Peyer's patch (tissue), 4 donors: ENCODE measurements at regions not wholly inside any gene's neighbourhood (a gene's known extent, or its start where the extent isn't known, plus 50 kb on each side); places are given as distances from the start of the nearest gene placed in this dataset.

ENCODE experiments used
- DNase-seq, 3 donors: peaks; one replicate each; pipeline ENCODE4 v3.0.0-alpha.2; 2017 to 2019
- H3K27ac ChIP-seq, 4 donors: fragments of 200-600 bp; sonication (generic); one replicate each; pipeline ENCODE4 v1.5.1; 2016 to 2019
- H3K27me3 ChIP-seq, 2 donors: fragments of 200-600 bp; sonication (generic); one replicate each; pipeline ENCODE4 v1.5.1; 2019
- H3K36me3 ChIP-seq, 3 donors: fragments of 200-600 bp; sonication (generic); one replicate each; pipeline ENCODE4 v1.5.1; 2016 to 2019
- H3K4me1 ChIP-seq, 4 donors: fragments of 200-600 bp; sonication (generic); one replicate each; pipeline ENCODE4 v1.5.1; 2016 to 2019
- H3K4me3 ChIP-seq, 4 donors: fragments of 200-600 bp; sonication (generic); 1 replicate in 3 of 4; 2 replicates in 1 of 4; pipeline ENCODE4 v1.5.1; 2016 to 2019; ENCODE audit warnings: mild to moderate bottlenecking in 1 of 4
- H3K9me3 ChIP-seq, 4 donors: fragments of 200-600 bp; sonication (generic); one replicate each; pipeline ENCODE4 v1.5.1; 2016 to 2019; ENCODE audit warnings: mild to moderate bottlenecking in 1 of 4
- POLR2A ChIP-seq, 2 donors: fragments of 450-650 bp; IDR thresholded peaks; one replicate each; pipeline ENCODE4 v1.5.1; 2017; ENCODE audit warnings: antibody characterized with exemption in 2 of 2, mild to moderate bottlenecking in 2 of 2, moderate library complexity in 2 of 2
- TF ChIP-seq, protein P1 (sequence below), 6 experiments: fragments of 450-650 bp in 4 of 6; fragments of 200-600 bp in 2 of 6; sonication (generic) in 1 of 6; IDR thresholded peaks; one replicate each; pipeline ENCODE4 v1.5.1; 2017 to 2019; ENCODE audit warnings: antibody characterized with exemption in 6 of 6, mild to moderate bottlenecking in 3 of 6, moderate library complexity in 1 of 6

DNA sequence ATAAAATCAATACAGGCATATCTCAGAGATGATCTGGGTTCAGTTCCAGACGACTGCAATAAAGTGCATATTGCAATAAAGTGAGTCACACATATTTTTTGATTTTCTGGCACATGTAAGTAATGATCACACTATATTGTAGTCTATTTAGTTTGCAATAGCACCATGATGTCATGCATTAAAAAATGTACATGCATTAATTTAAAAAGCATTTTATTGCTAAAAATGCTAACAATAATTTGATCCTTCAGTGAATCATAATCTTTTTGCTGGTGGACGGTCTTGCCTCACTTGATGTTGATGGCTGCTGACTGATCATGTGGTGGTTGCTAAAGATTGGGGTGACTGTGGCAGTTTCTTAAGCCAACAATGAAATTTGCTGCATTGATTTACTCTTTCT lies 511.1 kb downstream of the OTOL1 start:
- Histone ChIP-seq H3K4me3 (no peak overlapping the region), H3K4me1 (no peaks in the 10 kb centered on the region), H3K36me3 (no peaks in the 10 kb centered on the region), H3K27ac (no peak overlapping the region), H3K9me3 (no peaks in the 10 kb centered on the region), H3K27me3 (no peaks in the 10 kb centered on the region)
- no peak for DNase-seq
- TF ChIP-seq, protein P1, sequence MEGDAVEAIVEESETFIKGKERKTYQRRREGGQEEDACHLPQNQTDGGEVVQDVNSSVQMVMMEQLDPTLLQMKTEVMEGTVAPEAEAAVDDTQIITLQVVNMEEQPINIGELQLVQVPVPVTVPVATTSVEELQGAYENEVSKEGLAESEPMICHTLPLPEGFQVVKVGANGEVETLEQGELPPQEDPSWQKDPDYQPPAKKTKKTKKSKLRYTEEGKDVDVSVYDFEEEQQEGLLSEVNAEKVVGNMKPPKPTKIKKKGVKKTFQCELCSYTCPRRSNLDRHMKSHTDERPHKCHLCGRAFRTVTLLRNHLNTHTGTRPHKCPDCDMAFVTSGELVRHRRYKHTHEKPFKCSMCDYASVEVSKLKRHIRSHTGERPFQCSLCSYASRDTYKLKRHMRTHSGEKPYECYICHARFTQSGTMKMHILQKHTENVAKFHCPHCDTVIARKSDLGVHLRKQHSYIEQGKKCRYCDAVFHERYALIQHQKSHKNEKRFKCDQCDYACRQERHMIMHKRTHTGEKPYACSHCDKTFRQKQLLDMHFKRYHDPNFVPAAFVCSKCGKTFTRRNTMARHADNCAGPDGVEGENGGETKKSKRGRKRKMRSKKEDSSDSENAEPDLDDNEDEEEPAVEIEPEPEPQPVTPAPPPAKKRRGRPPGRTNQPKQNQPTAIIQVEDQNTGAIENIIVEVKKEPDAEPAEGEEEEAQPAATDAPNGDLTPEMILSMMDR (IDR thresholded peaks at IDR 0.05): no peak
- no peak for TF ChIP-seq POLR2A (IDR thresholded peaks at IDR 0.05)

DNA sequence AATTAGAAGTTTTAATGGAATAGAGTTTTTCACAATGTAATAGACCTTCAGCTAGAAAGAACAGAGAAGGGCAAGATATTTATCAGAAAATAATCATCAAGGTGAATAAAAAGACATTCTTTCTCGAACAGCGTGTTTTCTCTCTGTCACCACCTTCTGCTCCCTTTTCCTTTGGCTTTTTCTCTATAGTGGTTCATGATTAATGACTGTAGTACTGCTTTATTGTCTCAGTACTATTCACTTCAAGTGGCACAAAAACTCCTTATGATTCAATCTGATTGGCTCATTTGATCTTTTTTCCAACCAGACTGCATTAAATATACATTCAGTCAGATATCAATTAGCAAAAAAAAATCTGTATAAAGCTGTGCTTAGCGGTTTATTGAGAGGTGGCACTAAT lies 516.0 kb downstream of the OTOL1 start:
- no peak for DNase-seq
- no peak for TF ChIP-seq POLR2A (IDR thresholded peaks at IDR 0.05)
- TF ChIP-seq, protein P1 (IDR thresholded peaks at IDR 0.05): no peak
- no peaks in the 10 kb centered on the region for H3K27me3 ChIP-seq
- no peak overlapping the region for H3K4me3 ChIP-seq
- no peaks in the 10 kb centered on the region for H3K36me3 ChIP-seq
- no peak overlapping the region for H3K27ac ChIP-seq
- no peaks in the 10 kb centered on the region for H3K4me1 ChIP-seq
- no peaks in the 10 kb centered on the region for H3K9me3 ChIP-seq

DNA sequence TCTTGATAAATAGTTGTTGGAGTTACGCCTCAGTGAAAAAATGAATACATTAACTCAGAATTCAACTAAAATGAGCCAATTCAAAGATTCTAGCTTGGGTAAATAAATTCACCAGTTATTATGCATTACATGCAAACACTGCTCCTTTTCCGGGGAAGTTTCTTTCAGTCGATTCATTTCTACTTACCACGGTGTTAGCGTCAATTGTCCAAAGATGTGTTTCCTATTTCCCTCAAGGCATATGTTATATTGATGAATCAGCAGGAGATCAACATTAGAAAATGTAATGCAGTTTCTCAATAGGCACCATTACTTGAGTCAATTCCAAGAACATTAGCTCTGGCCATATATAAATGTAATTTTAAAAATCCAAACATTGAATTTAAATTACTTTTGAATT lies 517.7 kb downstream of the OTOL1 start:
- Histone ChIP-seq H3K27me3 (no peaks in the 10 kb centered on the region), H3K4me3 (no peak overlapping the region), H3K4me1 (no peaks in the 10 kb centered on the region), H3K9me3 (no peaks in the 10 kb centered on the region), H3K27ac (no peak overlapping the region), H3K36me3 (no peaks in the 10 kb centered on the region)
- no peak for DNase-seq
- TF ChIP-seq, protein P1 (IDR thresholded peaks at IDR 0.05): no peak
- TF ChIP-seq POLR2A (IDR thresholded peaks at IDR 0.05): no peak

DNA sequence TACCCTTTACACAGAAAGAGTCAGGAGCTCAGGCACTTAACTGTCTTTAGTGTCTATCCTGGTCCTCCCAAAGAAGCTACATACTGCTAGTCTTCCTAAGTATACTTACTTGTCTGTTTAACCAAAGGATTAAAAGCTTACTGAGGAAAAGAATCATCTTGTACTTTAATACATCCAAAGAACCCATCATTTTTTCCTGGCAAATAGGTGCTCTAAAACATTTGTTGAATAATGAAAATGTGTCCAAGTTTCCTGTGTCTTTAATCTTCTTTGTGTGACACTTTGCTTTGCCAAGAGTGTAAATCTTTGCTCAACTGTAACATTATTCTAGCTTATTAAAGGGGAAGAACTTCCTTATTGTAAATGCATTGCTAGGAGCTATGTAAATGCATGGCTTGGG lies 519.2 kb downstream of the OTOL1 start:
- Histone ChIP-seq H3K4me1 (no peaks in the 10 kb centered on the region), H3K36me3 (no peaks in the 10 kb centered on the region), H3K27ac (no peak overlapping the region), H3K27me3 (no peaks in the 10 kb centered on the region), H3K9me3 (no peaks in the 10 kb centered on the region), H3K4me3 (no peak overlapping the region)
- DNase-seq: no peak
- TF ChIP-seq, protein P1 (IDR thresholded peaks at IDR 0.05): no peak
- no peak for TF ChIP-seq POLR2A (IDR thresholded peaks at IDR 0.05)

DNA sequence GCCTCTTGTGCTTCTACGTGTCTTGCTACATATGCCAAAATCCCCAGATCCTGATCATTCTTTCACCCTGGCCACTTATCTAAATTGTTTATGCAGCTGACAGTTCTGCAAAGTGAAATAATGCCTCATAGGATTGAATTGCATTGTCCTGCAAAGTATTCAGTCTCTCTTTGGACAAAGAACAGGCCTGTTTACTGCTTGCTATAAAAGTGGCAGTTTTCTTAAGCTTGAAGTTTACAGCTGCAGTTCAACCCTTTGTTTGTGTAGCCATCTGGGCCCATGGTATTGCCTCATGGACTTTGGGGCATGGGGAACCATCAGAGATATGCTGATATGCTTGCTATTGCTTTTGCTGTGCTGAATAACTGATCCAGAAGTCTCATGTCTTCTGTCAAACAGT lies 523.2 kb downstream of the OTOL1 start:
- no peaks in the 10 kb centered on the region for H3K4me1 ChIP-seq
- TF ChIP-seq POLR2A (IDR thresholded peaks at IDR 0.05): no peak
- TF ChIP-seq, protein P1 (IDR thresholded peaks at IDR 0.05): no peak
- H3K9me3 ChIP-seq: no peaks in the 10 kb centered on the region
- no peak for DNase-seq
- H3K4me3 ChIP-seq: no peak overlapping the region
- H3K27ac ChIP-seq: no peak overlapping the region
- no peaks in the 10 kb centered on the region for H3K36me3 ChIP-seq
- no peaks in the 10 kb centered on the region for H3K27me3 ChIP-seq

DNA sequence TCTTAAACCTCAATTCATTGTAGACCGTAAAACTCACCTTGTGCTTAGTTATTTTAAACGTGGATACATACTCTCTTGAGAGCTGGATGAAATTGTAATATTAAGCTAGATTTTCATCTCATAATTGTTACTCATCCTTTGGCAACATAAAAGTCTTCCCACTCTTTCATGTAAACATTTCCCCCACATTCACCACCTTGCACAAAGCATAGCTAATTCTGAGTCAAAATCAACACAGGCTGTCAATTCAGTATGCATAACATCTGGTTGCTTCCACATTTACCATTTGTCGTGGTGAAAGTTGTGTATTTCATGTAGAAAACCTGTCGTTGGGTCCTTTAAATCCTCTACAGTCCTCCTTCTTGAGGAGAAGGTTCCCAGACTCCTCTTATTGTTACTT lies 524.6 kb downstream of the OTOL1 start:
- no peaks in the 10 kb centered on the region for H3K4me1 ChIP-seq
- TF ChIP-seq, protein P1 (IDR thresholded peaks at IDR 0.05): no peak
- no peaks in the 10 kb centered on the region for H3K9me3 ChIP-seq

More for the DNA sequence above, 524.6 kb downstream of the OTOL1 start:
- no peak overlapping the region for H3K4me3 ChIP-seq
- DNase-seq: no peak
- H3K27me3 ChIP-seq: no peaks in the 10 kb centered on the region
- H3K36me3 ChIP-seq: no peaks in the 10 kb centered on the region
- H3K27ac ChIP-seq: no peak overlapping the region
